ENCODE measurements at regions not wholly inside any gene's neighbourhood (a gene's known extent, or its start where the extent isn't known, plus 50 kb on each side); places are given as distances from the start of the nearest gene placed in this dataset.
A peak's percentile ranks its signal among the peaks of the same experiment; 100 is the strongest.

- Histone ChIP-seq H3K27me3 (ENCODE audit: control insufficient read depth, insufficient read depth, low read length) (no peaks in the 10 kb centered on the region; the same call in 1 of the 2 replicates), H3K4me3 (ENCODE audit: insufficient read depth, low read depth, low read length) (no peak overlapping the region), H3K36me3 (replicated peaks; ENCODE audit: control insufficient read depth, insufficient read depth, low read length) (no peaks in the 10 kb centered on the region)
- peak; percentile 54 for DNase-seq
Observed at GRCh38 chr3:72288955-72289691, 504.2 kb upstream of the PROK2 start.

GRCh38 chr3:72287956-72288355, 503.0 kb upstream of the PROK2 start:
- no peak for DNase-seq
- Histone ChIP-seq H3K36me3 (replicated peaks; ENCODE audit: control insufficient read depth, insufficient read depth, low read length) (no peaks in the 10 kb centered on the region), H3K4me3 (ENCODE audit: insufficient read depth, low read depth, low read length) (no peak overlapping the region), H3K27me3 (ENCODE audit: control insufficient read depth, insufficient read depth, low read length) (no peaks in the 10 kb centered on the region)

- Histone ChIP-seq H3K4me3 (ENCODE audit: insufficient read depth, low read depth, low read length) (no peak overlapping the region), H3K36me3 (replicated peaks; ENCODE audit: control insufficient read depth, insufficient read depth, low read length) (no peaks in the 10 kb centered on the region), H3K27me3 (ENCODE audit: control insufficient read depth, insufficient read depth, low read length) (no peaks in the 10 kb centered on the region)
- no peak for DNase-seq
Observed at GRCh38 chr3:72285502-72285901, 500.6 kb upstream of the PROK2 start.

- no peak for DNase-seq
- H3K4me3 ChIP-seq (ENCODE audit: insufficient read depth, low read depth, low read length), result no peak overlapping the region
- H3K36me3 ChIP-seq (replicated peaks; ENCODE audit: control insufficient read depth, insufficient read depth, low read length), result no peaks in the 10 kb centered on the region
- no peaks in the 10 kb centered on the region for H3K27me3 ChIP-seq (ENCODE audit: control insufficient read depth, insufficient read depth, low read length)
Observed at GRCh38 chr3:72284471-72284870, 499.5 kb upstream of the PROK2 start.

GRCh38 chr3:72282918-72283317, 498.0 kb upstream of the PROK2 start:
- no peaks in the 10 kb centered on the region for H3K27me3 ChIP-seq (ENCODE audit: control insufficient read depth, insufficient read depth, low read length)
- H3K4me3 ChIP-seq (ENCODE audit: insufficient read depth, low read depth, low read length), result no peak overlapping the region
- DNase-seq, result no peak
- no peaks in the 10 kb centered on the region for H3K36me3 ChIP-seq (replicated peaks; ENCODE audit: control insufficient read depth, insufficient read depth, low read length)

GRCh38 chr3:72281551-72281950, 496.6 kb upstream of the PROK2 start:
- H3K27me3 ChIP-seq (ENCODE audit: control insufficient read depth, insufficient read depth, low read length), result no peaks in the 10 kb centered on the region
- no peak for DNase-seq
- H3K4me3 ChIP-seq (ENCODE audit: insufficient read depth, low read depth, low read length), result no peak overlapping the region

GRCh38 chr3:72280876-72281275, 495.9 kb upstream of the PROK2 start:
- Histone ChIP-seq H3K36me3 (replicated peaks; ENCODE audit: control insufficient read depth, insufficient read depth, low read length) (no peaks in the 10 kb centered on the region), H3K4me3 (ENCODE audit: insufficient read depth, low read depth, low read length) (no peak overlapping the region), H3K27me3 (ENCODE audit: control insufficient read depth, insufficient read depth, low read length) (no peaks in the 10 kb centered on the region)
- no peak for DNase-seq

More at GRCh38 chr3:72281551-72281950, 496.6 kb upstream of the PROK2 start:
- no peaks in the 10 kb centered on the region for H3K36me3 ChIP-seq (replicated peaks; ENCODE audit: control insufficient read depth, insufficient read depth, low read length)

- DNase-seq, result no peak
- Histone ChIP-seq H3K4me3 (ENCODE audit: insufficient read depth, low read depth, low read length) (no peak overlapping the region), H3K36me3 (replicated peaks; ENCODE audit: control insufficient read depth, insufficient read depth, low read length) (no peaks in the 10 kb centered on the region), H3K27me3 (ENCODE audit: control insufficient read depth, insufficient read depth, low read length) (no peaks in the 10 kb centered on the region)
Observed at GRCh38 chr3:72279631-72280041, 494.7 kb upstream of the PROK2 start.

- Histone ChIP-seq H3K36me3 (replicated peaks; ENCODE audit: control insufficient read depth, insufficient read depth, low read length) (no peaks in the 10 kb centered on the region), H3K4me3 (ENCODE audit: insufficient read depth, low read depth, low read length) (no peak overlapping the region), H3K27me3 (ENCODE audit: control insufficient read depth, insufficient read depth, low read length) (no peaks in the 10 kb centered on the region)
- DNase-seq, result no peak
Observed at GRCh38 chr3:72279068-72279604, 494.2 kb upstream of the PROK2 start.

GRCh38 chr3:72278349-72279067, 493.6 kb upstream of the PROK2 start:
- DNase-seq, result no peak
- Histone ChIP-seq H3K4me3 (ENCODE audit: insufficient read depth, low read depth, low read length) (no peak overlapping the region), H3K27me3 (ENCODE audit: control insufficient read depth, insufficient read depth, low read length) (no peaks in the 10 kb centered on the region), H3K36me3 (replicated peaks; ENCODE audit: control insufficient read depth, insufficient read depth, low read length) (no peaks in the 10 kb centered on the region)

GRCh38 chr3:72277710-72278109, 492.8 kb upstream of the PROK2 start:
- H3K27me3 ChIP-seq (ENCODE audit: control insufficient read depth, insufficient read depth, low read length), result no peaks in the 10 kb centered on the region
- H3K4me3 ChIP-seq (ENCODE audit: insufficient read depth, low read depth, low read length), result no peak overlapping the region
- no peaks in the 10 kb centered on the region for H3K36me3 ChIP-seq (replicated peaks; ENCODE audit: control insufficient read depth, insufficient read depth, low read length)
- no peak for DNase-seq

GRCh38 chr3:72276806-72277205, 491.9 kb upstream of the PROK2 start:
- H3K36me3 ChIP-seq (replicated peaks; ENCODE audit: control insufficient read depth, insufficient read depth, low read length), result no peaks in the 10 kb centered on the region
- H3K4me3 ChIP-seq (ENCODE audit: insufficient read depth, low read depth, low read length), result no peak overlapping the region
- DNase-seq, result no peak
- H3K27me3 ChIP-seq (ENCODE audit: control insufficient read depth, insufficient read depth, low read length), result no peaks in the 10 kb centered on the region

GRCh38 chr3:72275331-72275751, 490.4 kb upstream of the PROK2 start:
- no peak for DNase-seq
- Histone ChIP-seq H3K36me3 (replicated peaks; ENCODE audit: control insufficient read depth, insufficient read depth, low read length) (no peaks in the 10 kb centered on the region), H3K4me3 (ENCODE audit: insufficient read depth, low read depth, low read length) (no peak overlapping the region), H3K27me3 (ENCODE audit: control insufficient read depth, insufficient read depth, low read length) (no peaks in the 10 kb centered on the region)

GRCh38 chr3:72274493-72275330, 489.8 kb upstream of the PROK2 start:
- DNase-seq, result no peak
- no peaks in the 10 kb centered on the region for H3K36me3 ChIP-seq (replicated peaks; ENCODE audit: control insufficient read depth, insufficient read depth, low read length)
- no peaks in the 10 kb centered on the region for H3K27me3 ChIP-seq (ENCODE audit: control insufficient read depth, insufficient read depth, low read length)
- H3K4me3 ChIP-seq (ENCODE audit: insufficient read depth, low read depth, low read length), result no peak overlapping the region

All from H7 (cell line).